ENCODE measurements at regions not wholly inside any gene's neighbourhood (a gene's known extent, or its start where the extent isn't known, plus 50 kb on each side); places are given as distances from the start of the nearest gene placed in this dataset.
"Not testable (repeated sequence)": the region's sequence is repeated elsewhere in the genome, so short reads cannot be mapped to it uniquely, and the experiment has no call there.

DNA sequence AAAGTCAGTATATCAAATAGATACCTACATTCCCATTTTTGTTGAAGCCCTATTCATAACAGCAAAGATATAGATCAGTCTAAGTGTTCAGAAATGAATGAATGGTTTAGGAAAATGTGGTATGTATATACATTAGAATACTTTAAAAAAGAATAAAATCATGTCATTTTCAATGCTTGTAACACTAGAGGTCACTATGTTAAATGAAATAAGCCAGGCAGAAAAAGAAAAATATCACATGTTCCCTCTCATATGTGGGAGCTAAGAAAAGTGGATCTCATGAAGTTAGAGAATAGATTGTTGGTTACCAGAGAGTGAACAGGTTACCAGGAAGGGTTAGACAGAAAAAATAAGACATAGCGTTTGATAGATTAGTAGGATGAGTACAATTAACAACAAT is 1111.0 kb upstream of the SLC39A10 start:
- TF ChIP-seq, protein P1, sequence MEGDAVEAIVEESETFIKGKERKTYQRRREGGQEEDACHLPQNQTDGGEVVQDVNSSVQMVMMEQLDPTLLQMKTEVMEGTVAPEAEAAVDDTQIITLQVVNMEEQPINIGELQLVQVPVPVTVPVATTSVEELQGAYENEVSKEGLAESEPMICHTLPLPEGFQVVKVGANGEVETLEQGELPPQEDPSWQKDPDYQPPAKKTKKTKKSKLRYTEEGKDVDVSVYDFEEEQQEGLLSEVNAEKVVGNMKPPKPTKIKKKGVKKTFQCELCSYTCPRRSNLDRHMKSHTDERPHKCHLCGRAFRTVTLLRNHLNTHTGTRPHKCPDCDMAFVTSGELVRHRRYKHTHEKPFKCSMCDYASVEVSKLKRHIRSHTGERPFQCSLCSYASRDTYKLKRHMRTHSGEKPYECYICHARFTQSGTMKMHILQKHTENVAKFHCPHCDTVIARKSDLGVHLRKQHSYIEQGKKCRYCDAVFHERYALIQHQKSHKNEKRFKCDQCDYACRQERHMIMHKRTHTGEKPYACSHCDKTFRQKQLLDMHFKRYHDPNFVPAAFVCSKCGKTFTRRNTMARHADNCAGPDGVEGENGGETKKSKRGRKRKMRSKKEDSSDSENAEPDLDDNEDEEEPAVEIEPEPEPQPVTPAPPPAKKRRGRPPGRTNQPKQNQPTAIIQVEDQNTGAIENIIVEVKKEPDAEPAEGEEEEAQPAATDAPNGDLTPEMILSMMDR (IDR thresholded peaks at IDR 0.05; ENCODE audit: poor library complexity) = peak; percentile 56
- no peak for TF ChIP-seq EZH2 (IDR thresholded peaks at IDR 0.05; ENCODE audit: borderline replicate concordance)
- no peak overlapping the region for H3K4me2 ChIP-seq
- H2AFZ ChIP-seq = no peak overlapping the region
- 72% methylated on average over 1 of the region's 1 CpG for WGBS (ENCODE audit: low lambda C conversion rate, missing lambda C conversion rate)
- H3K9me3 ChIP-seq (ENCODE audit: low read depth) = no peaks in the 10 kb centered on the region
- no peaks in the 10 kb centered on the region for H3K79me2 ChIP-seq
- peaks cover 15% of the 10 kb centered on the region for H3K4me1 ChIP-seq (ENCODE audit: insufficient read depth)
- H3K4me3 ChIP-seq = no peak overlapping the region
- no peaks in the 10 kb centered on the region for H3K27me3 ChIP-seq
- no peaks in the 10 kb centered on the region for H3K36me3 ChIP-seq (replicated peaks; ENCODE audit: insufficient read depth, low read depth)
- DNase-seq (ENCODE audit: low spot score) = no peak
- H3K27ac ChIP-seq = no peak overlapping the region
- no peaks in the 10 kb centered on the region for H3K9me2 ChIP-seq (replicated peaks; ENCODE audit: insufficient read depth)
- H4K20me1 ChIP-seq (ENCODE audit: insufficient read depth, poor library complexity, severe bottlenecking) = no peaks in the 10 kb centered on the region

DNA sequence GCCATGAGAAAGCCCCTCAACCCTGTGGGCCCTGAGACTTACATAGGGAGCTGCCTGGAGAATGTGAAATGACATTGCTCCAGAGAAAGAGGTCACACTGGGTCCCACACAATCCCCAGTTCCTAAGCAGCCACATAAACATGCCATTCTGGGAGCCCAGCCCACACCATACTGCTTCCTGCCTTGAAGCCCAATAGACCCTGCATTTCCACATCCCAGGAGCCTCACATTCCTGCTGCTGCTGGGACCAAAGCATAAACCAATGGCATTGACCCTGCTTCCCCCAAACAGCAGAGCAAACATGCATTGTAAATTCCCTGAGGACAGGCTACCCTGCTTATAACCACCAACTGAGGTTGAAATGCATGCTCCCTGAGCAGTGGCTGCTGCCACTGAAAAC is 1117.6 kb upstream of the SLC39A10 start:
- H3K4me2 ChIP-seq = no peak overlapping the region
- no peaks in the 10 kb centered on the region for H3K4me1 ChIP-seq (ENCODE audit: insufficient read depth)
- H3K27ac ChIP-seq = no peak overlapping the region
- H3K79me2 ChIP-seq = no peaks in the 10 kb centered on the region
- no peak overlapping the region for H2AFZ ChIP-seq
- no peak for DNase-seq (ENCODE audit: low spot score)
- no peaks in the 10 kb centered on the region for H4K20me1 ChIP-seq (ENCODE audit: insufficient read depth, poor library complexity, severe bottlenecking)
- H3K4me3 ChIP-seq = no peak overlapping the region
- H3K27me3 ChIP-seq = no peaks in the 10 kb centered on the region
- no peaks in the 10 kb centered on the region for H3K36me3 ChIP-seq (replicated peaks; ENCODE audit: insufficient read depth, low read depth)
- TF ChIP-seq EZH2 (IDR thresholded peaks at IDR 0.05; ENCODE audit: borderline replicate concordance) = no peak
- TF ChIP-seq, protein P1 (IDR thresholded peaks at IDR 0.05; ENCODE audit: poor library complexity) = no peak
- no peak for TF ChIP-seq EZH2phosphoT487 (IDR thresholded peaks at IDR 0.05; ENCODE audit: low read depth, severe bottlenecking, unreplicated experiment)
- H3K9me2 ChIP-seq (replicated peaks; ENCODE audit: insufficient read depth) = no peaks in the 10 kb centered on the region
- H3K9me3 ChIP-seq (ENCODE audit: low read depth) = no peaks in the 10 kb centered on the region

DNA sequence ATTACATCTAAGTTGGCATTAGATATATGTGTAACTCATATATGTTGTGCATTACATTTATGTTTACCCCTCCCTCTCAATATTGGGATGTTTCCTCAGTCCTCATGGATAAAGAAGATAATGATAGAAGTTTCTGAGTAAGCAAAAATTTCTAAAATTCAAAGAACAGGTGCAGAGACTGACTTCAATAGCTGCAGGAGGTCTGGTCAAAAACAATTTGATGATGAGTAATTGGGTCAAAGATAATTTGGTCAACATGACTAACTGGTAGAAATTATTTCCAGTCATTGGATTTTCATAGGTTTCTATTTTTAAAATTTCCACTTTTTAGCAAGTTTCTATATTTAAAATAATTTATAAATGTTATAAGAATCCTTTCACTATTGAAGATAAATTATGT is 1130.9 kb upstream of the SLC39A10 start:
- H3K4me2 ChIP-seq = no peak overlapping the region
- H3K4me1 ChIP-seq (ENCODE audit: insufficient read depth) = no peaks in the 10 kb centered on the region
- H3K9me2 ChIP-seq (replicated peaks; ENCODE audit: insufficient read depth) = no peaks in the 10 kb centered on the region
- TF ChIP-seq EZH2phosphoT487 (IDR thresholded peaks at IDR 0.05; ENCODE audit: low read depth, severe bottlenecking, unreplicated experiment) (no peak), EZH2 (IDR thresholded peaks at IDR 0.05; ENCODE audit: borderline replicate concordance) (no peak)
- DNase-seq (ENCODE audit: low spot score) = no peak
- no peaks in the 10 kb centered on the region for H3K9me3 ChIP-seq (ENCODE audit: low read depth)
- H3K36me3 ChIP-seq (replicated peaks; ENCODE audit: insufficient read depth, low read depth) = no peaks in the 10 kb centered on the region
- no peaks in the 10 kb centered on the region for H3K27me3 ChIP-seq
- H2AFZ ChIP-seq = no peak overlapping the region
- no peaks in the 10 kb centered on the region for H4K20me1 ChIP-seq (ENCODE audit: insufficient read depth, poor library complexity, severe bottlenecking)
- H3K79me2 ChIP-seq = no peaks in the 10 kb centered on the region
- no peak overlapping the region for H3K27ac ChIP-seq
- H3K4me3 ChIP-seq = no peak overlapping the region

DNA sequence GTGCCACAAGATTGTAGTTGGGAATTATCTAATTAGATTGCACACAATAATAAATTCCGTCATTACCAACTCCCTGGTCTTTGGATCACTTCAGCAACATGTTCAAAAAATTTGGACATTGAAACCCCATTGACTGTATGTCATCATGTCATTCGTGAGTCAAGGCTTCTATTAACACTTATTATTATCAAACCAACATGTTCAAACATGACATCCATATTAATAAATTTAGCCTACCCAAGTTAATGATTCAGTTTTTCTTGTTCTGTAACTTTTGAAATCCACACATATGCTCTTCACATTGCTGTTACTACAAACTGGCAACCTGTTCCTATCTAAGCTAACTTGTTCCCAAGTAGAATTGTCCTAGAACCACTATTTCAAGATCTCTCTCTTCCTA is 1142.7 kb upstream of the SLC39A10 start:
- H4K20me1 ChIP-seq (ENCODE audit: insufficient read depth, poor library complexity, severe bottlenecking) = no peaks in the 10 kb centered on the region
- no peak overlapping the region for H2AFZ ChIP-seq
- WGBS (ENCODE audit: low lambda C conversion rate, missing lambda C conversion rate) = 74% methylated on average over 2 of the region's 2 CpGs
- no peaks in the 10 kb centered on the region for H3K9me3 ChIP-seq (ENCODE audit: low read depth)
- H3K36me3 ChIP-seq (replicated peaks; ENCODE audit: insufficient read depth, low read depth) = no peaks in the 10 kb centered on the region
- H3K4me3 ChIP-seq = no peak overlapping the region
- H3K4me2 ChIP-seq = no peak overlapping the region
- no peaks in the 10 kb centered on the region for H3K27me3 ChIP-seq
- H3K79me2 ChIP-seq = no peaks in the 10 kb centered on the region
- TF ChIP-seq EZH2phosphoT487 (IDR thresholded peaks at IDR 0.05; ENCODE audit: low read depth, severe bottlenecking, unreplicated experiment) (no peak), EZH2 (IDR thresholded peaks at IDR 0.05; ENCODE audit: borderline replicate concordance) (no peak)
- TF ChIP-seq, protein P1 (IDR thresholded peaks at IDR 0.05; ENCODE audit: poor library complexity) = no peak
- no peaks in the 10 kb centered on the region for H3K9me2 ChIP-seq (replicated peaks; ENCODE audit: insufficient read depth)
- H3K27ac ChIP-seq = no peak overlapping the region
- H3K4me1 ChIP-seq (ENCODE audit: insufficient read depth) = no peaks in the 10 kb centered on the region
- no peak for DNase-seq (ENCODE audit: low spot score)

DNA sequence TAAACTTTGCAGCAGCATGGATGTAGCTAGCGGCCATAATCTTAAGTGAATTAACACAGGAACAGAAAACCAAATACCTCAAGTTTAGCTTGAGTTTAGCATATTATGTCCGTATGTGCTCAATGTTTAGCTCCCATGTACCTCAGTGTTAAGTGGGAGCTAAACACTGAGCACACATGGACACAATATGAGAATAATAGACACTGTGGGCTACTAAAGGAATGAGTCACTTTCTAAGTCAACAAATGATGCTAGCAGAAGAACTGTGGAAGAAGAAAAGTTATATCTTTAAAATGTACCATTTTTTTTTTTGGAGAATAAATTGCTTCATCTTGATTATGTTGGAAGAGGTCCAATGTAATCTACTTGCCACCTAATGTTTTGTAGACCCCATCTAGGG is 1146.0 kb upstream of the SLC39A10 start:
- 80% methylated on average over 2 of the region's 2 CpGs for WGBS (ENCODE audit: low lambda C conversion rate, missing lambda C conversion rate)
- H4K20me1 ChIP-seq (ENCODE audit: insufficient read depth, poor library complexity, severe bottlenecking); H3K4me3 ChIP-seq; H3K79me2 ChIP-seq; H3K9me3 ChIP-seq (ENCODE audit: low read depth); H3K27me3 ChIP-seq; H3K9me2 ChIP-seq (replicated peaks; ENCODE audit: insufficient read depth); H3K36me3 ChIP-seq (replicated peaks; ENCODE audit: insufficient read depth, low read depth); H3K4me1 ChIP-seq (ENCODE audit: insufficient read depth); H3K27ac ChIP-seq; H3K4me2 ChIP-seq; H2AFZ ChIP-seq; DNase-seq (ENCODE audit: low spot score): not testable (repeated sequence)

DNA sequence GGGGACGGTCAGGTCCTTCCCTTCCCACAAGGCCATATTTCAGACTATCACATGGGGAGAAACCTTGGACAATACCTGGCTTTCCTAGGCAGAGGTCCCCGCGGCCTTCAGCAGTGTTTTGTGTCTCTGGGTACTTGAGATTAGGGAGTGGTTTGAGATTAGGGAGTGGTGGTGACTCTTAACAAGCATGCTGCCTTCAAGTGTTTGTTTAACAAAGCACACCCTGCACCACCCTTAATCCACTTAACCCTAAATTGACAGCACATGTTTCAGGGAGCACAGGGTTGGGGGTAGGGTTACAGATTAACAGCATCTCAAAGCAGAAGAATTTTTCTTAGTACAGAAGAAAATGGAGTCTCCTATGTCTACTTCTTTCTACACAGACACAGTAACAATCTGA is 1152.2 kb upstream of the SLC39A10 start:
- not testable (repeated sequence) for H3K79me2 ChIP-seq; H3K27ac ChIP-seq; H3K9me2 ChIP-seq (replicated peaks; ENCODE audit: insufficient read depth); H3K4me1 ChIP-seq (ENCODE audit: insufficient read depth); H3K4me3 ChIP-seq; H2AFZ ChIP-seq; H3K27me3 ChIP-seq; DNase-seq (ENCODE audit: low spot score); H4K20me1 ChIP-seq (ENCODE audit: insufficient read depth, poor library complexity, severe bottlenecking); H3K36me3 ChIP-seq (replicated peaks; ENCODE audit: insufficient read depth, low read depth); H3K9me3 ChIP-seq (ENCODE audit: low read depth); H3K4me2 ChIP-seq
- WGBS (ENCODE audit: low lambda C conversion rate, missing lambda C conversion rate) = 36% methylated on average over 3 of the region's 3 CpGs

Measured in hepatocyte (in vitro differentiated cells).